B cell (primary cell): ENCODE measurements at regions not wholly inside any gene's neighbourhood (a gene's known extent, or its start where the extent isn't known, plus 50 kb on each side); places are given as distances from the start of the nearest gene placed in this dataset.
"Not testable (repeated sequence)": the region's sequence is repeated elsewhere in the genome, so short reads cannot be mapped to it uniquely, and the experiment has no call there.

Experiments
- CTCF ChIP-seq: fragments of 200-600 bp; IDR thresholded peaks from one replicate; pipeline ENCODE4 v1.8.0; 2022; ENCODE audit warnings: antibody characterized with exemption, mild to moderate bottlenecking
- EZH2 ChIP-seq: IDR thresholded peaks from 2 replicates; pipeline ENCODE4 v1.6.1; 2012; ENCODE audit warnings: borderline replicate concordance, low read depth, mild to moderate bottlenecking, moderate library complexity, low read length; ENCODE audit not compliant: insufficient read depth, poor library complexity, severe bottlenecking

DNA sequence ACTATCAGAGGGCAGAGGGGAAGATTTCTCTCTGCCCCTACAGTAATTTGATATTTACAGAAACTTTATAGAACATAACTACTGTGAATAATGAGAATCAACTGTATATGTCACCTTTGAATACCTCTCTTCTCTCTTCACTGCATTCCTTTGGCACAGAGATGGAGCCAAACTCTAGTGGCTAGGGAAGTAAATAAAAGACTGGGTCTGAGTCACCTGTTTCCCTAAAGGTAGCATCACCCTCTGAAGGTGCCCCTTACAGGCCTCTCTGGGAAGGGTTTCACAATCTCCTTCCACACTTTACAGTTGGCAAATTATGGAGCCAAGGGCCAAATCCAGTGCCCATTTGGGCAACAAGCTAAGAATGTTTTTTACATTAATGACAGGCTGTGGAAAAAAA is 81.0 kb upstream of the ZNF658 start:
- TF ChIP-seq CTCF, EZH2: not testable (repeated sequence)
